H9 (cell line): ENCODE measurements at regions not wholly inside any gene's neighbourhood (a gene's known extent, or its start where the extent isn't known, plus 50 kb on each side); places are given as distances from the start of the nearest gene placed in this dataset.

Source experiments
- DNase-seq: peaks from one replicate; pipeline ENCODE4 v3.0.0-alpha.2; 2017
- H2AFZ ChIP-seq: one replicate; pipeline ENCODE4 v1.6.1; 2013; ENCODE audit warnings: mild to moderate bottlenecking, low read length, control low read depth, moderate library complexity
- H2AK5ac ChIP-seq: 2 replicates; pipeline ENCODE4 v1.6.1; 2013; ENCODE audit warnings: low read length, control low read depth, mixed read lengths; ENCODE audit not compliant: insufficient read length
- H2BK120ac ChIP-seq: one replicate; pipeline ENCODE4 v1.6.1; 2013; ENCODE audit warnings: low read depth, mild to moderate bottlenecking, low read length, control low read depth, inconsistent platforms; ENCODE audit not compliant: poor library complexity, severe bottlenecking
- H2BK12ac ChIP-seq: 2 replicates; pipeline ENCODE4 v1.6.1; 2013; ENCODE audit warnings: low read length, control low read depth, mixed read lengths, low read depth; ENCODE audit not compliant: insufficient read length
- H2BK15ac ChIP-seq: 2 replicates; pipeline ENCODE4 v1.6.1; 2013; ENCODE audit warnings: low read depth, low read length, control low read depth
- H2BK20ac ChIP-seq: one replicate; pipeline ENCODE4 v1.6.1; 2013; ENCODE audit warnings: low read depth, mild to moderate bottlenecking, low read length, control low read depth, inconsistent platforms; ENCODE audit not compliant: poor library complexity, severe bottlenecking
- H2BK5ac ChIP-seq: 2 replicates; pipeline ENCODE4 v1.6.1; 2013; ENCODE audit warnings: low read length, control low read depth, mixed read lengths; ENCODE audit not compliant: insufficient read length
- H3K14ac ChIP-seq: 2 replicates; pipeline ENCODE4 v1.6.1; 2013; ENCODE audit warnings: low read length, control low read depth; ENCODE audit not compliant: insufficient read depth
- H3K18ac ChIP-seq: 2 replicates; pipeline ENCODE4 v1.6.1; 2013; ENCODE audit warnings: low read depth, mild to moderate bottlenecking, mixed read lengths, low read length, control low read depth; ENCODE audit not compliant: insufficient read length
- H3K23ac ChIP-seq: 2 replicates; pipeline ENCODE4 v1.6.1; 2013; ENCODE audit warnings: low read length, control low read depth, mixed read lengths, low read depth; ENCODE audit not compliant: insufficient read length
- H3K23me2 ChIP-seq: 2 replicates; pipeline ENCODE4 v1.6.1; 2013; ENCODE audit warnings: low read depth, mild to moderate bottlenecking, mixed read lengths, low read length, control low read depth; ENCODE audit not compliant: insufficient read length, poor library complexity, severe bottlenecking
- H3K27ac ChIP-seq: 2 replicates; pipeline ENCODE4 v1.5.1; 2013; ENCODE audit warnings: low read length, control low read depth, mixed read lengths, low read depth; ENCODE audit not compliant: insufficient read length
- H3K27me3 ChIP-seq: 2 replicates; pipeline ENCODE4 v1.6.1; 2013; ENCODE audit warnings: low read length, control low read depth, inconsistent platforms; ENCODE audit not compliant: insufficient read depth
- H3K4ac ChIP-seq: 2 replicates; pipeline ENCODE4 v1.6.1; 2013; ENCODE audit warnings: low read depth, mild to moderate bottlenecking, control low read depth, inconsistent platforms, low read length, moderate library complexity
- H3K4me1 ChIP-seq: 2 replicates; pipeline ENCODE4 v1.6.1; 2013; ENCODE audit warnings: low read length, control low read depth, inconsistent platforms; ENCODE audit not compliant: insufficient read depth
- H3K4me2 ChIP-seq: 2 replicates; pipeline ENCODE4 v1.6.1; 2013; ENCODE audit warnings: low read length, control low read depth, mixed read lengths; ENCODE audit not compliant: insufficient read length, insufficient read depth
- H3K56ac ChIP-seq: 2 replicates; pipeline ENCODE4 v1.6.1; 2013; ENCODE audit warnings: low read depth, mild to moderate bottlenecking, mixed read lengths, low read length, control low read depth; ENCODE audit not compliant: insufficient read length
- H3K79me1 ChIP-seq: 2 replicates; pipeline ENCODE4 v1.6.1; 2013; ENCODE audit warnings: low read depth, mild to moderate bottlenecking, moderate library complexity, low read length, control low read depth, inconsistent platforms; ENCODE audit not compliant: insufficient read depth, poor library complexity, severe bottlenecking
- H3K79me2 ChIP-seq: 2 replicates; pipeline ENCODE4 v1.6.1; 2013; ENCODE audit warnings: low read length, control low read depth, inconsistent platforms; ENCODE audit not compliant: insufficient read depth
- H3K9ac ChIP-seq: 2 replicates; pipeline ENCODE4 v1.6.1; 2013; ENCODE audit warnings: low read length, control low read depth, mixed read lengths; ENCODE audit not compliant: insufficient read length; ENCODE audit errors: extremely low read depth
- H3K9me3 ChIP-seq: one replicate; pipeline ENCODE4 v1.6.1; 2013; ENCODE audit warnings: low read depth, low read length, inconsistent platforms; ENCODE audit not compliant: control insufficient read depth
- H3T11ph ChIP-seq: one replicate; pipeline ENCODE4 v1.6.1; 2013; ENCODE audit warnings: mild to moderate bottlenecking, low read length, control low read depth, inconsistent platforms
- H4K20me1 ChIP-seq: one replicate; pipeline ENCODE4 v1.6.1; 2013; ENCODE audit not compliant: control insufficient read depth, insufficient read length, insufficient read depth
- H4K5ac ChIP-seq: 2 replicates; pipeline ENCODE4 v1.6.1; 2013; ENCODE audit warnings: low read depth, mild to moderate bottlenecking, mixed read lengths, low read length, control low read depth; ENCODE audit not compliant: insufficient read length
- H4K8ac ChIP-seq: replicated peaks from 2 replicates; pipeline ENCODE4 v1.6.1; 2013; ENCODE audit warnings: low read length, control low read depth, mixed read lengths, low read depth; ENCODE audit not compliant: insufficient read length
- H4K91ac ChIP-seq: 2 replicates; pipeline ENCODE4 v1.6.1; 2013; ENCODE audit warnings: low read depth, mild to moderate bottlenecking, moderate library complexity, mixed read lengths, low read length, control low read depth; ENCODE audit not compliant: insufficient read length
- H3K27ac Mint-ChIP-seq, 3 experiments: 2 replicates in 2 of 3; 3 replicates in 1 of 3; pipeline ENCODE4 v1.8.0; 2020 to 2021; ENCODE audit warnings: mixed read lengths in 3 of 3, mild to moderate bottlenecking in 1 of 3, moderate library complexity in 1 of 3
- H3K27me3 Mint-ChIP-seq: 2 replicates; pipeline ENCODE4 v1.8.0; 2021; ENCODE audit warnings: low read depth, mild to moderate bottlenecking, moderate library complexity, mixed read lengths
- H3K36me3 Mint-ChIP-seq, 3 experiments: 2 replicates in 2 of 3; 3 replicates in 1 of 3; pipeline ENCODE4 v1.8.0; 2020 to 2021; ENCODE audit warnings: low read depth in 3 of 3, mixed read lengths in 3 of 3; ENCODE audit not compliant: insufficient read depth in 1 of 3
- H3K4me1 Mint-ChIP-seq, 2 experiments: 2 replicates each; pipeline ENCODE4 v1.8.0; 2020; ENCODE audit warnings: mixed read lengths in 2 of 2
- H3K4me3 Mint-ChIP-seq, 2 experiments: 2 replicates in 1 of 2; 3 replicates in 1 of 2; pipeline ENCODE4 v1.8.0; 2020 to 2021; ENCODE audit warnings: mild to moderate bottlenecking in 2 of 2, mixed read lengths in 2 of 2, moderate library complexity in 1 of 2
- H3K9me3 Mint-ChIP-seq, 2 experiments: 2 replicates in 1 of 2; 3 replicates in 1 of 2; pipeline ENCODE4 v1.8.0; 2020; ENCODE audit warnings: mild to moderate bottlenecking in 2 of 2, mixed read lengths in 2 of 2, moderate library complexity in 1 of 2
- CTCF ChIP-seq: fragments of 200-600 bp; sonication (generic); conservative IDR thresholded peaks from 3 replicates; pipeline ENCODE4 v1.8.0; 2021; ENCODE audit warnings: antibody characterized with exemption, mild to moderate bottlenecking
- WGBS: extraction: QIAGEN DNeasy Blood & Tissue Kit; methylation state at CpG from one replicate; pipeline ENCODE4 v1.1.7; 2013; ENCODE audit warnings: missing lambda C conversion rate, low lambda C conversion rate, mixed read lengths; ENCODE audit not compliant: insufficient read length; ENCODE audit errors: extremely low coverage; 5-methylcytosine and 5-hydroxymethylcytosine counted together

- H2BK120ac ChIP-seq = no peak overlapping the region
- H3T11ph ChIP-seq = no peak overlapping the region
- no peaks in the 10 kb centered on the region for H3K79me2 ChIP-seq
- H3K9ac ChIP-seq = no peak overlapping the region
- DNase-seq = no peak
- peaks cover 46% of the 10 kb centered on the region for H3K9me3 ChIP-seq
- no peaks in the 10 kb centered on the region for H3K79me1 ChIP-seq
- H4K8ac ChIP-seq = no peak overlapping the region
- no peak for TF ChIP-seq CTCF
- no CpG with 5 or more reads among the region's 1 CpG for WGBS
- no peak overlapping the region for H3K4me2 ChIP-seq
- no peak overlapping the region for H2BK5ac ChIP-seq
- Mint-ChIP-seq H3K4me3 (no peak overlapping the region), H3K27ac (no peak overlapping the region), H3K4me1 (no peaks in the 10 kb centered on the region), H3K36me3 (no peaks in the 10 kb centered on the region; a peak in 2 of 7 replicates), H3K27me3 (no peaks in the 10 kb centered on the region; the same call in 1 of the 2 replicates), H3K9me3 (peaks cover 56 to 59% of the 10 kb centered on the region in 2 experiments)
- H3K27me3 ChIP-seq = no peaks in the 10 kb centered on the region
- H3K23me2 ChIP-seq = no peaks in the 10 kb centered on the region
- H3K18ac ChIP-seq = no peak overlapping the region
- H3K14ac ChIP-seq = no peak overlapping the region
- no peak overlapping the region for H2BK15ac ChIP-seq
- no peak overlapping the region for H2BK20ac ChIP-seq
- no peak overlapping the region for H4K5ac ChIP-seq
- no peak overlapping the region for H2AFZ ChIP-seq
- no peak overlapping the region for H2AK5ac ChIP-seq
- H3K4me1 ChIP-seq = no peaks in the 10 kb centered on the region
- no peak overlapping the region for H2BK12ac ChIP-seq
- H3K27ac ChIP-seq = no peak overlapping the region
- no peak overlapping the region for H3K56ac ChIP-seq
- no peak overlapping the region for H3K23ac ChIP-seq
- no peak overlapping the region for H3K4ac ChIP-seq
- H4K91ac ChIP-seq = no peak overlapping the region
- H4K20me1 ChIP-seq = no peaks in the 10 kb centered on the region
Observed at GRCh38 chrX:102988517-102988916, 51.4 kb downstream of the RAB40AL start.
